ENCODE measurements at regions not wholly inside any gene's neighbourhood (a gene's known extent, or its start where the extent isn't known, plus 50 kb on each side); places are given as distances from the start of the nearest gene placed in this dataset.

- no peak overlapping the region for H2BK5ac ChIP-seq (ENCODE audit: low read depth, low read length)
- CTCF ChIA-PET (ENCODE audit: partially characterized antibody), result interaction anchor here (0.8 to 1.1 kb wide), 2 partner anchors 12 to 13 kb away, joined by 4 to 5 read pairs; no protein-coding TSS in a partner anchor
- 4% methylated on average over 1 of the region's 1 CpG; no CpG with 5 or more reads in 1 of the 2 experiments for WGBS, 2 experiments (ENCODE audit: extremely low coverage in 1 of 2, insufficient coverage in 1 of 2, insufficient read length in 1 of 2, insufficient replicate concordance in 2 of 2, low coverage in 1 of 2, low lambda C conversion rate in 2 of 2, missing lambda C conversion rate in 1 of 2)
- no peak for TF ChIP-seq TEAD4 (IDR thresholded peaks at IDR 0.05; ENCODE audit: low read depth, low read length)
- no peak for TF ChIP-seq PHF8 (conservative IDR thresholded peaks at IDR 0.05; ENCODE audit: low read depth, low read length)
- TF ChIP-seq RNF2 (IDR thresholded peaks at IDR 0.05; ENCODE audit: borderline replicate concordance, low read depth, low read length, missing control alignments, poor library complexity, severe bottlenecking), result no peak
- TF ChIP-seq CTBP2 (IDR thresholded peaks at IDR 0.05; ENCODE audit: borderline replicate concordance, insufficient read depth, insufficient read length, low read length), result no peak
- TF ChIP-seq E2F6 (IDR thresholded peaks at IDR 0.05), result no peak
- no peak for TF ChIP-seq EP300 (IDR thresholded peaks at IDR 0.05; ENCODE audit: borderline replicate concordance in 1 of 2, low read depth in 2 of 2, low read length in 2 of 2)
- no peak for TF ChIP-seq CTCF (IDR thresholded peaks at IDR 0.05; ENCODE audit: control extremely low read depth in 1 of 3, insufficient read depth in 1 of 3, low read depth in 1 of 3, low read length in 3 of 3)
- TF ChIP-seq CHD2 (IDR thresholded peaks at IDR 0.05; ENCODE audit: low read length), result no peak
- TF ChIP-seq ASH2L (IDR thresholded peaks at IDR 0.05; ENCODE audit: low read length), result no peak
- no peak for TF ChIP-seq BACH1 (IDR thresholded peaks at IDR 0.05; ENCODE audit: low read length)
- TF ChIP-seq TAF1 (IDR thresholded peaks at IDR 0.05; ENCODE audit: low read depth, low read length), result no peak
Measured at GRCh38 chr15:88970232-88970631, 57.1 kb upstream of the MFGE8 start.

More at GRCh38 chr15:88970232-88970631, 57.1 kb upstream of the MFGE8 start:
- Histone ChIP-seq H3K23me2 (ENCODE audit: low read depth, low read length) (no peaks in the 10 kb centered on the region), H3K18ac (ENCODE audit: extremely low read depth, low read length) (no peak overlapping the region), H2BK15ac (ENCODE audit: low read length) (no peak overlapping the region), H2BK20ac (ENCODE audit: low read length) (no peak overlapping the region), H3K27ac (ENCODE audit: low read depth, low read length) (no peak overlapping the region), H3K23ac (ENCODE audit: insufficient read length) (no peak overlapping the region), H3K4me2 (ENCODE audit: insufficient read depth in 1 of 2, low read depth in 2 of 2, low read length in 2 of 2) (no peak overlapping the region), H2AK5ac (ENCODE audit: low read depth, low read length) (no peak overlapping the region), H3K4ac (replicated peaks; ENCODE audit: insufficient read length, low read depth, low read length) (no peak overlapping the region), H3K4me3 (ENCODE audit: extremely low read depth in 1 of 4, insufficient read depth in 2 of 4, low read depth in 3 of 4, low read length in 4 of 4) (no peak overlapping the region), H3K36me3 (ENCODE audit: control insufficient read depth in 2 of 4, insufficient read depth in 4 of 4, low read length in 3 of 4) (no peaks in the 10 kb centered on the region; a peak in 1 of 8 replicates), H3K14ac (ENCODE audit: insufficient read length) (no peak overlapping the region), H2BK120ac (replicated peaks; ENCODE audit: low read depth, low read length) (no peak overlapping the region), H3K79me2 (ENCODE audit: control insufficient read depth in 1 of 2, insufficient read depth in 2 of 2, low read length in 2 of 2) (no peaks in the 10 kb centered on the region), H3K79me1 (ENCODE audit: low read depth, low read length) (no peaks in the 10 kb centered on the region), H3K9me3 (ENCODE audit: insufficient read depth in 2 of 2, low read depth in 1 of 2, low read length in 1 of 2) (peaks cover 12 to 14% of the 10 kb centered on the region in 2 experiments; a peak in 3 of 4 replicates), H3K4me1 (replicated peaks in 1 of 4; ENCODE audit: control insufficient read depth in 3 of 4, insufficient read depth in 4 of 4, low read length in 3 of 4) (peaks cover 0 to 4% (median 3%) of the 10 kb centered on the region in 4 experiments; a peak in 5 of 7 replicates), H4K20me1 (replicated peaks in 1 of 2; ENCODE audit: control insufficient read depth in 1 of 2, insufficient read depth in 2 of 2, low read length in 2 of 2) (no peaks in the 10 kb centered on the region), H3K56ac (replicated peaks; ENCODE audit: insufficient read length, low read depth, low read length) (no peak overlapping the region), H2BK12ac (ENCODE audit: low read depth, low read length) (no peak overlapping the region), H4K5ac (ENCODE audit: insufficient read length, low read depth, low read length) (no peak overlapping the region), H3K27me3 (replicated peaks in 1 of 4; ENCODE audit: control insufficient read depth in 3 of 4, extremely low read depth in 1 of 4, insufficient read depth in 3 of 4, low read length in 3 of 4) (no peaks in the 10 kb centered on the region), H4K91ac (replicated peaks; ENCODE audit: insufficient read length, low read length) (no peak overlapping the region), H4K8ac (ENCODE audit: extremely low read depth, insufficient read depth, low read length) (no peak overlapping the region), H3K9ac (replicated peaks in 1 of 4; ENCODE audit: extremely low read depth in 1 of 4, low read depth in 3 of 4, low read length in 3 of 4) (no peak overlapping the region), H2AFZ (ENCODE audit: low read length) (no peak overlapping the region)
- POLR2A ChIA-PET (ENCODE audit: partially characterized antibody), result no interaction called here
- DNase-seq (ENCODE audit: low read depth in 1 of 2, low spot score in 2 of 2), result no peak
- no peak for FAIRE-seq

All from H1 (cell line).